A549 (cell line): ENCODE measurements at regions not wholly inside any gene's neighbourhood (a gene's known extent, or its start where the extent isn't known, plus 50 kb on each side); places are given as distances from the start of the nearest gene placed in this dataset.

ENCODE experiments used
- BHLHE40 ChIP-seq: IDR thresholded peaks from 2 replicates; pipeline ENCODE4 v1.6.1; 2012; ENCODE audit warnings: low read depth, low read length, inconsistent platforms
- CBX8 ChIP-seq: fragments of 200-600 bp; sonication (generic); IDR thresholded peaks from 2 replicates; pipeline ENCODE4 v1.6.1; 2016
- CEBPB ChIP-seq, 2 experiments: fragments of >200 bp in 1 of 2; sonication (Bioruptor Twin) in 1 of 2; formaldehyde crosslinking in 1 of 2; IDR thresholded peaks; 2 replicates each; pipeline ENCODE4 v1.6.1; 2012 to 2016
- CHD2 ChIP-seq: fragments of 150-350 bp; IDR thresholded peaks from 2 replicates; pipeline ENCODE4 v1.6.1; 2014; ENCODE audit warnings: low read length; ENCODE audit not compliant: partially characterized antibody
- EHF ChIP-seq: fragments of 250-450 bp; sonication (Bioruptor Pico); IDR thresholded peaks from 2 replicates; pipeline ENCODE4 v1.5.0; 2020; ENCODE audit warnings: mild to moderate bottlenecking
- EHMT2 ChIP-seq: fragments of 200-600 bp; sonication (generic); IDR thresholded peaks from 2 replicates; pipeline ENCODE4 v1.6.1; 2016; ENCODE audit warnings: antibody characterized with exemption, low read depth, mild to moderate bottlenecking, moderate library complexity
- EP300 ChIP-seq, 2 experiments: fragments of >200 bp; sonication (Bioruptor Twin); formaldehyde crosslinking; IDR thresholded peaks; 2 replicates in 1 of 2; 3 replicates in 1 of 2; pipeline ENCODE4 v1.6.1; 2016 to 2017
- FOSL2 ChIP-seq, 2 experiments: fragments of 450-650 bp in 1 of 2; fragments of >200 bp in 1 of 2; sonication (Bioruptor Twin) in 1 of 2; formaldehyde crosslinking; IDR thresholded peaks; 2 replicates each; pipeline versions ENCODE4 v1.5.0 to v1.6.1; 2016 to 2020; ENCODE audit warnings: mild to moderate bottlenecking in 1 of 2, moderate library complexity in 1 of 2
- GATA3 ChIP-seq: IDR thresholded peaks from 2 replicates; pipeline ENCODE4 v1.6.1; 2012; ENCODE audit warnings: borderline replicate concordance
- HDAC2 ChIP-seq: fragments of 200-600 bp; sonication (generic); IDR thresholded peaks from 2 replicates; pipeline ENCODE4 v1.6.1; 2016
- JUNB ChIP-seq: fragments of >200 bp; sonication (Bioruptor Twin); formaldehyde crosslinking; IDR thresholded peaks from 2 replicates; pipeline ENCODE4 v1.6.1; 2016
- KDM5A ChIP-seq: fragments of 200-600 bp; sonication (generic); IDR thresholded peaks from 2 replicates; pipeline ENCODE4 v1.6.1; 2016; ENCODE audit warnings: antibody characterized with exemption, mild to moderate bottlenecking
- MAZ ChIP-seq: fragments of 150-350 bp; IDR thresholded peaks from 2 replicates; pipeline ENCODE4 v1.6.1; 2014; ENCODE audit warnings: antibody characterized with exemption, low read depth, low read length, borderline replicate concordance
- NPAS2 ChIP-seq: fragments of 250-450 bp; sonication (Bioruptor Pico); IDR thresholded peaks from 2 replicates; pipeline ENCODE4 v1.8.0; 2022; ENCODE audit warnings: mild to moderate bottlenecking, moderate library complexity, borderline replicate concordance
- RARB ChIP-seq: fragments of 250-450 bp; sonication (Bioruptor Pico); IDR thresholded peaks from 2 replicates; pipeline ENCODE4 v1.8.0; 2021; ENCODE audit warnings: mild to moderate bottlenecking, moderate library complexity
- RCOR1 ChIP-seq: fragments of 150-350 bp; IDR thresholded peaks from 2 replicates; pipeline ENCODE4 v1.6.1; 2014; ENCODE audit warnings: antibody characterized with exemption, low read length, low read depth
- SREBF2 ChIP-seq: fragments of 450-650 bp; IDR thresholded peaks from 2 replicates; pipeline ENCODE4 v1.6.1; 2014; ENCODE audit warnings: mild to moderate bottlenecking, moderate library complexity
- TFCP2L1 ChIP-seq: fragments of 250-450 bp; sonication (Bioruptor Pico); IDR thresholded peaks from 2 replicates; pipeline ENCODE4 v1.5.0; 2021; ENCODE audit warnings: mild to moderate bottlenecking
- TP53 ChIP-seq: fragments of 250-450 bp; sonication (Bioruptor Pico); IDR thresholded peaks from 2 replicates; pipeline ENCODE4 v1.5.0; 2021; ENCODE audit warnings: mild to moderate bottlenecking, moderate library complexity
- ZC3H11A ChIP-seq: fragments of 450-650 bp; IDR thresholded peaks from 2 replicates; pipeline ENCODE4 v1.6.1; 2014; ENCODE audit warnings: antibody characterized with exemption, mild to moderate bottlenecking
- ZNF302 ChIP-seq: fragments of 250-450 bp; sonication (Bioruptor Pico); IDR thresholded peaks from 2 replicates; pipeline ENCODE4 v1.9.0; 2021; ENCODE audit warnings: inconsistent platforms, mild to moderate bottlenecking, moderate library complexity
- TF ChIP-seq, protein P1 (sequence below): fragments of 200-600 bp; sonication (generic); IDR thresholded peaks from 2 replicates; pipeline ENCODE4 v1.6.1; 2016; ENCODE audit warnings: antibody characterized with exemption, mild to moderate bottlenecking, moderate library complexity
- TF ChIP-seq, protein P2 (sequence below): IDR thresholded peaks from 2 replicates; pipeline ENCODE4 v1.6.1; 2012
- TF ChIP-seq, protein P3 (sequence below): fragments of >200 bp; sonication (Bioruptor Twin); formaldehyde crosslinking; IDR thresholded peaks from 3 replicates; pipeline ENCODE4 v1.6.1; 2016
- TF ChIP-seq, protein P4 (sequence below): IDR thresholded peaks from 2 replicates; pipeline ENCODE4 v1.6.1; 2012; ENCODE audit warnings: low read depth, borderline replicate concordance
- TF ChIP-seq, protein P5 (sequence below): fragments of >200 bp; sonication (Bioruptor Twin); formaldehyde crosslinking; IDR thresholded peaks from 2 replicates; pipeline ENCODE4 v1.6.1; 2016

DNA sequence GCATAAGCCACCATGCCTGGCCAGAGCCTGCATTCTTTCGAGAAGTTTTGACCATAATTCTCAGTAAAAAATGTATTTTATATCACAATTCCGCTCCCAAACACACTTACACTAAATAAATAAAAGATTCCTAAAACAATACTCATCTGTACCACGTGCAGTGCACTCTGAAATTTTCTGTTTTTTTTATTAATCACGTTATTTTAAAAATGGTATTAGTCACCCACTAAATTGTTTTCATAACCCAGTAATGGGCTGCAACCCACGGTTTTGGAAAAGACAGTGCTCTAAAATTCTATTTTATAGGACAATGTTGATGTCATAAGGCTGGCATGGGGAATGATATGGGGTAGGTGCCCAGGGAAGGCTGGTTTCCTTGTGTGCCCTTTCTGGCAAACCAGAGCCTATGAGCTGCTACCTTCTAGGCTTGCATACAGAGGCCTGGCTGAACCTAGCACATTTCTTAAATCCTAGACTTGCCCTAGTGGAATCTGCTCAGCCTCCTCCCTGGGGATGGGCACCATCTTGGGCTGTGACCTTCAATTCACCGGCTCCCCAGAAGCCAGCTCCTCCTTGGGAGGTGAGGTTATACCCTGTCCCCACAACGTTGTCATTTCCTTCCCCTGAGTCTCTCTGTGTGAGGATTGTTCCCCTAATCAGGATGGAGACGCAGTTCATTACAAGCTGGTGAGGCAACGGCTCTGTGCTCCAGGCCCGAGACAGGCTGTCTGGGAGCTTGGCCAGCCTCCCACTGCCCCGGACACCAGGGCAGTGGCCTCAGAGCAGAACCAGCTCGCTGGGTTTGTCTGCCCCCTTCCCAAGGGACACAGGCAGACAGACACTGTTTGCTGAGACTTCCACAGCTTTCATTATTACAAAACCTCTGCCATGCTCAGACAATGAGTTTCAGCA, 116.5 kb upstream of the NAV2 start (continued):
- TF ChIP-seq, protein P1, sequence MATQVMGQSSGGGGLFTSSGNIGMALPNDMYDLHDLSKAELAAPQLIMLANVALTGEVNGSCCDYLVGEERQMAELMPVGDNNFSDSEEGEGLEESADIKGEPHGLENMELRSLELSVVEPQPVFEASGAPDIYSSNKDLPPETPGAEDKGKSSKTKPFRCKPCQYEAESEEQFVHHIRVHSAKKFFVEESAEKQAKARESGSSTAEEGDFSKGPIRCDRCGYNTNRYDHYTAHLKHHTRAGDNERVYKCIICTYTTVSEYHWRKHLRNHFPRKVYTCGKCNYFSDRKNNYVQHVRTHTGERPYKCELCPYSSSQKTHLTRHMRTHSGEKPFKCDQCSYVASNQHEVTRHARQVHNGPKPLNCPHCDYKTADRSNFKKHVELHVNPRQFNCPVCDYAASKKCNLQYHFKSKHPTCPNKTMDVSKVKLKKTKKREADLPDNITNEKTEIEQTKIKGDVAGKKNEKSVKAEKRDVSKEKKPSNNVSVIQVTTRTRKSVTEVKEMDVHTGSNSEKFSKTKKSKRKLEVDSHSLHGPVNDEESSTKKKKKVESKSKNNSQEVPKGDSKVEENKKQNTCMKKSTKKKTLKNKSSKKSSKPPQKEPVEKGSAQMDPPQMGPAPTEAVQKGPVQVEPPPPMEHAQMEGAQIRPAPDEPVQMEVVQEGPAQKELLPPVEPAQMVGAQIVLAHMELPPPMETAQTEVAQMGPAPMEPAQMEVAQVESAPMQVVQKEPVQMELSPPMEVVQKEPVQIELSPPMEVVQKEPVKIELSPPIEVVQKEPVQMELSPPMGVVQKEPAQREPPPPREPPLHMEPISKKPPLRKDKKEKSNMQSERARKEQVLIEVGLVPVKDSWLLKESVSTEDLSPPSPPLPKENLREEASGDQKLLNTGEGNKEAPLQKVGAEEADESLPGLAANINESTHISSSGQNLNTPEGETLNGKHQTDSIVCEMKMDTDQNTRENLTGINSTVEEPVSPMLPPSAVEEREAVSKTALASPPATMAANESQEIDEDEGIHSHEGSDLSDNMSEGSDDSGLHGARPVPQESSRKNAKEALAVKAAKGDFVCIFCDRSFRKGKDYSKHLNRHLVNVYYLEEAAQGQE, result no peak
- TF ChIP-seq, protein P2, sequence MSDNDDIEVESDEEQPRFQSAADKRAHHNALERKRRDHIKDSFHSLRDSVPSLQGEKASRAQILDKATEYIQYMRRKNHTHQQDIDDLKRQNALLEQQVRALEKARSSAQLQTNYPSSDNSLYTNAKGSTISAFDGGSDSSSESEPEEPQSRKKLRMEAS, result 0 out of 2 replicates have a peak, but pooled peaks have one; percentile 25
- no peak for TF ChIP-seq MAZ
- no peak for TF ChIP-seq RCOR1
- TF ChIP-seq ZC3H11A, result no peak
- TF ChIP-seq EP300 (IDR thresholded peaks at IDR 0.05), result no peak; a peak in 1 of 5 replicates
- TF ChIP-seq TFCP2L1 (CRISPR knock-in tag), result no peak
- TF ChIP-seq, protein P3, sequence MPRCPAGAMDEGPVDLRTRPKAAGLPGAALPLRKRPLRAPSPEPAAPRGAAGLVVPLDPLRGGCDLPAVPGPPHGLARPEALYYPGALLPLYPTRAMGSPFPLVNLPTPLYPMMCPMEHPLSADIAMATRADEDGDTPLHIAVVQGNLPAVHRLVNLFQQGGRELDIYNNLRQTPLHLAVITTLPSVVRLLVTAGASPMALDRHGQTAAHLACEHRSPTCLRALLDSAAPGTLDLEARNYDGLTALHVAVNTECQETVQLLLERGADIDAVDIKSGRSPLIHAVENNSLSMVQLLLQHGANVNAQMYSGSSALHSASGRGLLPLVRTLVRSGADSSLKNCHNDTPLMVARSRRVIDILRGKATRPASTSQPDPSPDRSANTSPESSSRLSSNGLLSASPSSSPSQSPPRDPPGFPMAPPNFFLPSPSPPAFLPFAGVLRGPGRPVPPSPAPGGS, result no peak
- no peak for TF ChIP-seq ZNF302
- no peak for TF ChIP-seq NPAS2
- TF ChIP-seq GATA3, result peak; percentile 28; the same call in 1 of the 2 replicates
- TF ChIP-seq, protein P4, sequence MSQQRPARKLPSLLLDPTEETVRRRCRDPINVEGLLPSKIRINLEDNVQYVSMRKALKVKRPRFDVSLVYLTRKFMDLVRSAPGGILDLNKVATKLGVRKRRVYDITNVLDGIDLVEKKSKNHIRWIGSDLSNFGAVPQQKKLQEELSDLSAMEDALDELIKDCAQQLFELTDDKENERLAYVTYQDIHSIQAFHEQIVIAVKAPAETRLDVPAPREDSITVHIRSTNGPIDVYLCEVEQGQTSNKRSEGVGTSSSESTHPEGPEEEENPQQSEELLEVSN, result no peak
- TF ChIP-seq RARB (CRISPR knock-in tag), result no peak
- peak; percentile 51 for TF ChIP-seq FOSL2 (IDR thresholded peaks at IDR 0.05)
- TF ChIP-seq FOSL2 (CRISPR knock-in tag; IDR thresholded peaks at IDR 0.05), result peak; percentile 67
- no peak for TF ChIP-seq SREBF2
- TF ChIP-seq CHD2, result no peak
- TF ChIP-seq JUNB, result peak; percentile 71
- TF ChIP-seq CEBPB (IDR thresholded peaks at IDR 0.05), result peak in 1 of 2 experiments; percentile 37; a peak in 1 of 4 replicates
- no peak for TF ChIP-seq TP53 (CRISPR knock-in tag)
- TF ChIP-seq CBX8, result no peak
- TF ChIP-seq BHLHE40, result no peak
- TF ChIP-seq HDAC2, result no peak
- TF ChIP-seq, protein P5, sequence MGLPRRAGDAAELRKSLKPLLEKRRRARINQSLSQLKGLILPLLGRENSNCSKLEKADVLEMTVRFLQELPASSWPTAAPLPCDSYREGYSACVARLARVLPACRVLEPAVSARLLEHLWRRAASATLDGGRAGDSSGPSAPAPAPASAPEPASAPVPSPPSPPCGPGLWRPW, result no peak
- TF ChIP-seq KDM5A, result no peak
- TF ChIP-seq EHMT2, result no peak
- TF ChIP-seq EHF (CRISPR knock-in tag), result no peak
